D721Med (cell line): ENCODE measurements at regions not wholly inside any gene's neighbourhood (a gene's known extent, or its start where the extent isn't known, plus 50 kb on each side); places are given as distances from the start of the nearest gene placed in this dataset.

Experiments used
- DNase-seq: peaks from one replicate; pipeline ENCODE4 v3.0.0; 2011; ENCODE audit warnings: low spot score; ENCODE audit not compliant: insufficient read length
- FAIRE-seq: peaks from 2 replicates; lab custom pipeline; 2011; peaks lifted over from hg19 to GRCh38; lab: Jason Lieb, UNC
- TF ChIP-seq, protein P1 (sequence below): IDR thresholded peaks from 2 replicates; pipeline ENCODE4 v1.5.1; 2012; ENCODE audit warnings: mild to moderate bottlenecking, control low read depth; ENCODE audit not compliant: insufficient read depth; ENCODE audit errors: missing control alignments

DNA sequence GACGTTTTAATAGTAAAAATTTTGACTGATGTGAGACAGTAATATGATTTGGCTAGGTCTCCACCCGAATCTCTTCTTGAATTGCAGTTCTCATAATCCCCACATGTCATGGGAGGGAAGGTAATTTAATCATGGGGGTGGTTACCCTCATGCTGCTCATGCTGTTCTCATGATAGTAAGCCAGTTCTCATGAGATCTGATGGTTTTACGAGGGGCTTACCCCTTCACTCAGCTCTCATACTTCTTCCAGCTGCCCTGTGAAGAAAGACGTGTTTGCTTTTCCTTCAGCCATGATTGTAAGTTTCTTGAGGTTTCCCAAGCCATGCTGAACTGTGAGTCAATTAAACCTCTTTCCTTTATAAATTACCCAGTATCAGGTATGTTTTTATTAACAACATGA lies 327.0 kb upstream of the CDH7 start:
- FAIRE-seq: no peak
- DNase-seq: no peak
- TF ChIP-seq, protein P1, sequence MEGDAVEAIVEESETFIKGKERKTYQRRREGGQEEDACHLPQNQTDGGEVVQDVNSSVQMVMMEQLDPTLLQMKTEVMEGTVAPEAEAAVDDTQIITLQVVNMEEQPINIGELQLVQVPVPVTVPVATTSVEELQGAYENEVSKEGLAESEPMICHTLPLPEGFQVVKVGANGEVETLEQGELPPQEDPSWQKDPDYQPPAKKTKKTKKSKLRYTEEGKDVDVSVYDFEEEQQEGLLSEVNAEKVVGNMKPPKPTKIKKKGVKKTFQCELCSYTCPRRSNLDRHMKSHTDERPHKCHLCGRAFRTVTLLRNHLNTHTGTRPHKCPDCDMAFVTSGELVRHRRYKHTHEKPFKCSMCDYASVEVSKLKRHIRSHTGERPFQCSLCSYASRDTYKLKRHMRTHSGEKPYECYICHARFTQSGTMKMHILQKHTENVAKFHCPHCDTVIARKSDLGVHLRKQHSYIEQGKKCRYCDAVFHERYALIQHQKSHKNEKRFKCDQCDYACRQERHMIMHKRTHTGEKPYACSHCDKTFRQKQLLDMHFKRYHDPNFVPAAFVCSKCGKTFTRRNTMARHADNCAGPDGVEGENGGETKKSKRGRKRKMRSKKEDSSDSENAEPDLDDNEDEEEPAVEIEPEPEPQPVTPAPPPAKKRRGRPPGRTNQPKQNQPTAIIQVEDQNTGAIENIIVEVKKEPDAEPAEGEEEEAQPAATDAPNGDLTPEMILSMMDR: no peak

DNA sequence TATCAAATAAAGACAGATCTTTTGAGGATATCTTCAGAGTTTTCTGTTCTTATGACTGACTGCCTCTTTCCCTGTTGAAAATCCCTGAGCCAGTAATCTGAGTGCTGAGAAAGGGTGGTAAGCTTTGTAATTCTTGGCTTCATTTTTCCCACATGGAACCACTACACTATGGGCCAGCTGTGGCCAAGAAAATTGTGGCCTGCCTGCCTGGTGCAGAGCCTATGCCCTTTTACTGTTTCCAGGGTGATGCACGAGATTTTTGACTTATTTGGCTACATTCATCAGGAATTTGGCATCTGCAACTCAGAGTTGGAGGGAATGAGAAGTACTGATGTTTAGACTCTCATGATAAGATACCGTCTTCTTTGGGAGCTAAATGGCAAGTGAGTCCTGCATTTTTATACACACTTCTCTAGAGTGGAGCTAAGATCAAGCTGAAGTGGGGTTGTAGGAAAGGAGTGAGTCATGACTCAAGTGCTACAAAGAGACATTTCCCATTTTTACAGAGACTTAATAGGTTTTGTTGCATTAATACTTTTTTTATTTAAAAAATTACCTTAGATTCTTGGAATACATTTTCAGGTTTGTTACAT lies 328.2 kb upstream of the CDH7 start:
- FAIRE-seq (no peak), DNase-seq (no peak)
- TF ChIP-seq, protein P1: no peak

DNA sequence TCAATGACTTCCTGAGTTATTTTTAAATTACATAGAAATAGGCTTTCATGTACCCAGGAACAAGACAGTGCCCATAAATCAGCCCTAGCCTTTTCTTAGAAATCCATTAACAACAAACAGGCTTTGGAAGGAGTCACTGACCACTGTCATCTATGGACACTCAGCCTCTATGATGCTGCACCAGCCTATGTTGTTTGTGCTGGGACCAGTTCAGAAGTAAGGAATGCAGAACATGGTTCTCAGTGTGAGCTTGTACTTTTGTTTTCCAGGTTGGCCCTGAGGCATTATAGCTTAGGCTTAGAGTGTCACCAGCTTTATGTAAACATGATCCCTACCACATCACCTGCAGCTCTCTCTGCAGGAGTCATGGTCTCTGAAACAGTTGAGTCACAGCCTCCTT lies 335.7 kb upstream of the CDH7 start:
- FAIRE-seq (no peak), DNase-seq (no peak)
- TF ChIP-seq, protein P1: no peak

DNA sequence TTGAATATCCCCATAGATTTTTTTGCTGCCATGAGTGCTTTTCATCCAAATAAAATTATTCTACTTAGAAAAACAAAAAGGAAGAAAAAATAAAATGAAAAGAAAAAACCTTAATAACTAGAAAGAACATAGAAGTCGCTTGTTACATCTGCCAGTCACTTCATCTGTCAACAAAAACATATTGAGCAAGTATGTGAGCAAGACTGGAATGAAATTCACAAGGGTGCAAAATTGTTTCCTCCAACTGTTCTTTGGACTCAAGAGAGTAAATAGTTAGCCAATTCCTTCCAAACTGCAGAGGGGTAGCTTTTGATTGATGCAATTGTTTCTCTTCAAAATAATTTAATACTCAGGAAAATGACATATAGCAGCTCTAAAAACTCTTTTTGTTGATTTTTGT lies 336.3 kb upstream of the CDH7 start:
- TF ChIP-seq, protein P1: no peak
- DNase-seq (no peak), FAIRE-seq (no peak)

DNA sequence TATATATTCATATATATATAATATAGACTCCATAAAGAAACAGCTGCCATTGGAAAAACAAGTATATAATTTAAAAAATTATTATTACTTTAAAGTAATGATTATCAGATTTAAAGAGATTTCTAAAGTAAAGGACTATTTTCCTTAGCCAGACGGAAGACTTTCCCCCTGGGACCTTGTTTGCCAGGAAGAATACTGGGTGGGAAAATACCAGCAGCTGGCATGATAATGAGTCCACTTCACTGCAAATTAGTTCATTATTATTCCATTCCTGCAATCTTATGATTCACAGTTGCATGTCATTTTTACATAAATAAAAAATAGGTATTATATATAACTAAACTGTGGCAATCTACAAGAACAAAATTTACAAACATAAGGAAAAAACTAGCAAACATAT lies 339.8 kb upstream of the CDH7 start:
- TF ChIP-seq, protein P1: no peak
- no peak for DNase-seq
- FAIRE-seq: no peak

DNA sequence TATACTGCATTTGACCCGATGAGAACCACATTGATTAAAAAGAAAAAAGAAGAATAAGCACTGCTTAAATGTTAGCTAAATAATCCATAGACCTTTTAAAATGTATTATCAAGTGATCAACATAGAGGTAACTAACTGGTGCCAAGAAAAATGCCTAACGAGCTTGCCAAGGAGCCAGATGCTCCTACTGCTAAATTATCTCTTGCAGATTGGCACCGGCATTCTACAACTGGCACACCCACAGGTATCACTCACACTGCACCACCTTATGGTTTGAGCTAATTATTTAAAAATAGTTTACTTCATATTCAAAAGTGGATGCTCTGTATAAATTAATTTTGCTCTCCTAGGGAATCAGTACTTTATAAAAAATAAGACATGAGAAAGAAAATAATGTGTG lies 341.6 kb upstream of the CDH7 start:
- DNase-seq (no peak), FAIRE-seq (no peak)
- TF ChIP-seq, protein P1: no peak

DNA sequence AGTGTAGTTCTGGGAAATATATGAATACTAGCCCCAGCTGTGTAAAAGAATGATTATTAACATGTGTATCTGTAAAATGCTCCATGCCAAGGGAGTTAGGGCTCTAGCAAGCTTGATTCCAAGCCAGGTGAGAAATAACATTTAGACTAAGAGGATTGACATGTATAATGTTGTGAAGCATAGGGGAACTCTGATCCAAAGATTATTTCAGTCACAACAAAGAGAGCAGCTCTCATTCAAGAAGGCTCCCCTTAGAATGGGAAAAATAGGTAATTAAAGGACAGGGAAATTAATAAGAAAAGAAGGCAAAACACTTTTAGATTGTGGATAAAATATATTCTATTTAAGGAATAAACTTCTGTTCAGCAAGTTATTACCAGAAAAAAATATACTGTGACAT lies 347.3 kb upstream of the CDH7 start:
- TF ChIP-seq, protein P1: no peak
- no peak for DNase-seq
- no peak for FAIRE-seq
